Duodenal mucosa (tissue), 2 donors: ENCODE measurements at regions not wholly inside any gene's neighbourhood (a gene's known extent, or its start where the extent isn't known, plus 50 kb on each side); places are given as distances from the start of the nearest gene placed in this dataset.

Experiments used
- H3K27ac ChIP-seq: one replicate; pipeline ENCODE4 v1.7.0; 2013; ENCODE audit warnings: low read depth, low read length
- H3K27me3 ChIP-seq, 2 donors: one replicate each; pipeline ENCODE4 v1.7.0; 2013; ENCODE audit warnings: low read length in 2 of 2, control low read depth in 1 of 2; ENCODE audit not compliant: insufficient read depth in 2 of 2, control insufficient read depth in 1 of 2
- H3K36me3 ChIP-seq, 2 donors: one replicate each; pipeline ENCODE4 v1.7.0; 2013; ENCODE audit warnings: low read length in 2 of 2, control low read depth in 1 of 2; ENCODE audit not compliant: insufficient read depth in 2 of 2, control insufficient read depth in 1 of 2
- H3K4me1 ChIP-seq, 2 donors: one replicate each; pipeline ENCODE4 v1.7.0; 2013; ENCODE audit warnings: low read length in 2 of 2, control low read depth in 1 of 2; ENCODE audit not compliant: insufficient read depth in 2 of 2, control insufficient read depth in 1 of 2
- H3K4me3 ChIP-seq, 2 donors: one replicate each; pipeline ENCODE4 v1.7.0; 2013; ENCODE audit warnings: low read length in 2 of 2, low read depth in 1 of 2
- H3K9ac ChIP-seq, 2 donors: one replicate each; pipeline ENCODE4 v1.7.0; 2013; ENCODE audit warnings: low read length in 2 of 2, low read depth in 1 of 2
- H3K9me3 ChIP-seq, 2 donors: one replicate each; pipeline ENCODE4 v1.7.0; 2013; ENCODE audit warnings: low read length in 2 of 2, control low read depth in 1 of 2; ENCODE audit not compliant: control insufficient read depth in 1 of 2

- H3K4me3 ChIP-seq = no peak overlapping the region
- no peaks in the 10 kb centered on the region for H3K9me3 ChIP-seq
- H3K27ac ChIP-seq = no peak overlapping the region
- no peaks in the 10 kb centered on the region for H3K36me3 ChIP-seq
- H3K27me3 ChIP-seq = no peaks in the 10 kb centered on the region
- H3K4me1 ChIP-seq = no peaks in the 10 kb centered on the region
- H3K9ac ChIP-seq = no peak overlapping the region
Measured at GRCh38 chr2:228840743-228841114, 430.4 kb downstream of the PID1 start.

GRCh38 chr2:228840113-228840742 is 430.9 kb downstream of the PID1 start:
- no peak overlapping the region for H3K4me3 ChIP-seq
- no peaks in the 10 kb centered on the region for H3K27me3 ChIP-seq
- no peaks in the 10 kb centered on the region for H3K9me3 ChIP-seq
- H3K36me3 ChIP-seq = no peaks in the 10 kb centered on the region
- H3K9ac ChIP-seq = no peak overlapping the region
- H3K4me1 ChIP-seq = no peaks in the 10 kb centered on the region
- H3K27ac ChIP-seq = no peak overlapping the region

- Histone ChIP-seq H3K36me3 (no peaks in the 10 kb centered on the region), H3K27ac (no peak overlapping the region), H3K4me3 (no peak overlapping the region), H3K9ac (no peak overlapping the region), H3K27me3 (no peaks in the 10 kb centered on the region), H3K9me3 (no peaks in the 10 kb centered on the region), H3K4me1 (no peaks in the 10 kb centered on the region)
Measured at GRCh38 chr2:228839421-228839876, 431.6 kb downstream of the PID1 start.

GRCh38 chr2:228838819-228839218 is 432.3 kb downstream of the PID1 start:
- H3K9me3 ChIP-seq = no peaks in the 10 kb centered on the region
- no peak overlapping the region for H3K27ac ChIP-seq

GRCh38 chr2:228828397-228828796 is 442.7 kb downstream of the PID1 start:
- no peaks in the 10 kb centered on the region for H3K4me1 ChIP-seq
- no peaks in the 10 kb centered on the region for H3K36me3 ChIP-seq
- H3K9me3 ChIP-seq = no peaks in the 10 kb centered on the region
- H3K27me3 ChIP-seq = no peaks in the 10 kb centered on the region
- no peak overlapping the region for H3K4me3 ChIP-seq
- H3K27ac ChIP-seq = no peak overlapping the region
- H3K9ac ChIP-seq = no peak overlapping the region

More at GRCh38 chr2:228838819-228839218, 432.3 kb downstream of the PID1 start:
- no peaks in the 10 kb centered on the region for H3K36me3 ChIP-seq
- no peak overlapping the region for H3K9ac ChIP-seq
- H3K4me1 ChIP-seq = no peaks in the 10 kb centered on the region
- H3K27me3 ChIP-seq = no peaks in the 10 kb centered on the region
- no peak overlapping the region for H3K4me3 ChIP-seq

GRCh38 chr2:228827056-228827700 is 443.9 kb downstream of the PID1 start:
- Histone ChIP-seq H3K4me1 (no peaks in the 10 kb centered on the region), H3K4me3 (no peak overlapping the region), H3K27ac (no peak overlapping the region), H3K27me3 (no peaks in the 10 kb centered on the region), H3K9ac (no peak overlapping the region), H3K9me3 (no peaks in the 10 kb centered on the region), H3K36me3 (no peaks in the 10 kb centered on the region)

- no peak overlapping the region for H3K27ac ChIP-seq
- no peaks in the 10 kb centered on the region for H3K27me3 ChIP-seq
- H3K9me3 ChIP-seq = no peaks in the 10 kb centered on the region
- H3K4me3 ChIP-seq = no peak overlapping the region
- no peaks in the 10 kb centered on the region for H3K4me1 ChIP-seq
- no peaks in the 10 kb centered on the region for H3K36me3 ChIP-seq
- no peak overlapping the region for H3K9ac ChIP-seq
Measured at GRCh38 chr2:228819701-228820100, 451.4 kb downstream of the PID1 start.

GRCh38 chr2:228802181-228803071 is 468.7 kb downstream of the PID1 start:
- no peaks in the 10 kb centered on the region for H3K4me1 ChIP-seq
- H3K36me3 ChIP-seq = no peaks in the 10 kb centered on the region
- H3K27ac ChIP-seq = no peak overlapping the region
- H3K27me3 ChIP-seq = no peaks in the 10 kb centered on the region
- no peak overlapping the region for H3K4me3 ChIP-seq
- no peak overlapping the region for H3K9ac ChIP-seq
- no peaks in the 10 kb centered on the region for H3K9me3 ChIP-seq

GRCh38 chr2:228801451-228801850 is 469.6 kb downstream of the PID1 start:
- Histone ChIP-seq H3K27me3 (no peaks in the 10 kb centered on the region), H3K27ac (no peak overlapping the region), H3K9me3 (no peaks in the 10 kb centered on the region), H3K4me3 (no peak overlapping the region), H3K36me3 (no peaks in the 10 kb centered on the region), H3K9ac (no peak overlapping the region), H3K4me1 (no peaks in the 10 kb centered on the region)

GRCh38 chr2:228799208-228799588 is 471.9 kb downstream of the PID1 start:
- no peak overlapping the region for H3K9ac ChIP-seq
- H3K4me3 ChIP-seq = no peak overlapping the region
- no peaks in the 10 kb centered on the region for H3K4me1 ChIP-seq
- H3K36me3 ChIP-seq = no peaks in the 10 kb centered on the region
- H3K9me3 ChIP-seq = no peaks in the 10 kb centered on the region
- H3K27me3 ChIP-seq = no peaks in the 10 kb centered on the region
- H3K27ac ChIP-seq = no peak overlapping the region
